ENCODE measurements at regions not wholly inside any gene's neighbourhood (a gene's known extent, or its start where the extent isn't known, plus 50 kb on each side); places are given as distances from the start of the nearest gene placed in this dataset.

DNA sequence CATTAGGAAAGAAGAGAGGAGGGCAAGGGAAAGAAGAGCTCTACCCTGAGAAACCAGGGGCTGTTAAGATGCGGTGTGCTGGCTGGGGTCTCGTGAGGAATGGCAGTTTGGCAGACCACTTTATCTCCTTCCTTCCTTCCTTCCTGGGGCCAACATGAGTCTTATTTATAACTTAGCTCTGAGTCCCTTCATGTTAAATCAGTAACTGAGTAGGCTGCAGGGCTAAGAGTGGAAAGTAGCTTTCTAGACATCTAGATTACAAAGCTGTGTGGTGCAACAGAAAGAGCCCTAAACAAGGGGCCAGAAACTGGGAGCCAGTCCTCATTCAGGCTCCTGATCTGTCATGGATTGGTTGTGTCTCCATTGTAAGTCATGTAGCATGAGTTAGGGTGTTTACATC is 135.4 kb upstream of the DUSP10 start:
- TF ChIP-seq, protein P1, sequence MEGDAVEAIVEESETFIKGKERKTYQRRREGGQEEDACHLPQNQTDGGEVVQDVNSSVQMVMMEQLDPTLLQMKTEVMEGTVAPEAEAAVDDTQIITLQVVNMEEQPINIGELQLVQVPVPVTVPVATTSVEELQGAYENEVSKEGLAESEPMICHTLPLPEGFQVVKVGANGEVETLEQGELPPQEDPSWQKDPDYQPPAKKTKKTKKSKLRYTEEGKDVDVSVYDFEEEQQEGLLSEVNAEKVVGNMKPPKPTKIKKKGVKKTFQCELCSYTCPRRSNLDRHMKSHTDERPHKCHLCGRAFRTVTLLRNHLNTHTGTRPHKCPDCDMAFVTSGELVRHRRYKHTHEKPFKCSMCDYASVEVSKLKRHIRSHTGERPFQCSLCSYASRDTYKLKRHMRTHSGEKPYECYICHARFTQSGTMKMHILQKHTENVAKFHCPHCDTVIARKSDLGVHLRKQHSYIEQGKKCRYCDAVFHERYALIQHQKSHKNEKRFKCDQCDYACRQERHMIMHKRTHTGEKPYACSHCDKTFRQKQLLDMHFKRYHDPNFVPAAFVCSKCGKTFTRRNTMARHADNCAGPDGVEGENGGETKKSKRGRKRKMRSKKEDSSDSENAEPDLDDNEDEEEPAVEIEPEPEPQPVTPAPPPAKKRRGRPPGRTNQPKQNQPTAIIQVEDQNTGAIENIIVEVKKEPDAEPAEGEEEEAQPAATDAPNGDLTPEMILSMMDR (conservative IDR thresholded peaks at IDR 0.05) = no peak
- H3K27ac ChIP-seq = no peak overlapping the region

DNA sequence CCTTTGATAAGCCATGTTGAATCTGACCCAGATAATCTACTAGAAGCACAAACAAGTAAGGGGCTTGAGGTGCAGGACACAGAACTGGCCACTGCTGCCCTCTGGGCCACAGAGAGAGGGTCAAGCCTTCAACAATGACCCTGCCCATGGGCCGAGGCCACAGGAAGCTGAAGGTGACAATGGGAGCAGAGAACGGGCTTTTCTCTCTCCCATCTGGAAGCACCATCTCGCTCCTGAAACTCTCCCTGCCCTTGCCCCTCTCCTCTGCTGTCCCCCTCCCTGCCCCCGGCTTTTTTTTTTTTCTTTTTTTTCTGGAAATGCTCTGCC is 133.1 kb upstream of the DUSP10 start:
- no peak overlapping the region for H3K27ac ChIP-seq
- TF ChIP-seq, protein P1 (conservative IDR thresholded peaks at IDR 0.05) = no peak
- TF ChIP-seq ZFX (IDR thresholded peaks at IDR 0.05) = no peak

DNA sequence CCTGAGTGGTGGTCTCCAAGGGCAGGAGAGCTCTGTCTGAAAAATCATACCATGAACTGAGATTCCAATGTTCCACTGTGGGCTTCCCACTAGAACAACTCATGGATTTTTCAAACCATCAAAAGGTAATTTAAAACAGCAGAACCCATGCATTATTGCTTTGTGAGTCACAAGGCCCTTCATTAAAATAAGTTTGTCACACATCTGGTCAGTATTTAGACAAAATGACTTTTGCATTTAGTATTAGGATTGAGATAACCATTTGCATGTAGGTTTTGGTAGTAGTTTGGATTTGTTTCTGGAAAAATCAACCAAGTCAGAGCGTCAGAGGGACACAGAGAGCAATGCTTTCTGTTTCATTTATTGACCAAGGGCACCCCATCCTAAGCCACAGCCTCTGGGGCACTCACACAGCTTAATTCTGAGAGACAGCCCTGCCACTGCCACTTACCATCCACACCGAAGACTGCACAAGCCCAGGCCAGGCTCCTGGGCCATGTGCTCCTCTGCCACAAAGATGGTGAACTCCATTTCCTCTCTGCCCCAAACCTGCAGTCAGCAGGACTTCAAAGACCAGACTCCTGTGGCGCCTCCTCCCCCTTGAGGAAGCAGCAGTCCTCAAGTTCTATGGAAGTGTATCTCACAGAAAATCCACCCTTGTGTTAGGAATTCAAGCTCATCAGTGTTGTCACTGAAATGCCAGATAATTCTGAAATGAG is 132.6 kb upstream of the DUSP10 start:
- no peak overlapping the region for H3K27ac ChIP-seq
- TF ChIP-seq, protein P1 (conservative IDR thresholded peaks at IDR 0.05) = no peak
- no peak for TF ChIP-seq ZFX (IDR thresholded peaks at IDR 0.05)

DNA sequence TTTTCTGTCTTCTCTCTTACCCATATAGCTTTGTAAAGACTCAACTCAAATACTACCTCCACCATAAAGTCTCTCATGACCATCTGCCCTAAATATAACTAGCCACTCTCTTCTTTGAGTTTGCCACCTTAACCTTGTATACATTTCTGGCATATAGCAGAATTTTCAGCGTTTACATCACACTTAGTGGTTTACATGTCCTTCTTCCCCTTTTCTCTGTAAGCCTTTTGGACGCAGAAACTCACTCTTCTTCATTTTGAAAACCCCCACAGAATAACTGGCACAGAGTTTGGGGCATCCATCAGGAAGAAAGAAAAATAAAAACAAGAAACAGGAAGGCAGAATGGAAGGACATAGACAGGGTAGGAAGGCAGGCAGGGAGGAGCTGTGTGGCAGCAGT is 131.8 kb upstream of the DUSP10 start:
- no peak for TF ChIP-seq ZFX (IDR thresholded peaks at IDR 0.05)
- TF ChIP-seq, protein P1 (conservative IDR thresholded peaks at IDR 0.05) = no peak
- no peak overlapping the region for H3K27ac ChIP-seq

DNA sequence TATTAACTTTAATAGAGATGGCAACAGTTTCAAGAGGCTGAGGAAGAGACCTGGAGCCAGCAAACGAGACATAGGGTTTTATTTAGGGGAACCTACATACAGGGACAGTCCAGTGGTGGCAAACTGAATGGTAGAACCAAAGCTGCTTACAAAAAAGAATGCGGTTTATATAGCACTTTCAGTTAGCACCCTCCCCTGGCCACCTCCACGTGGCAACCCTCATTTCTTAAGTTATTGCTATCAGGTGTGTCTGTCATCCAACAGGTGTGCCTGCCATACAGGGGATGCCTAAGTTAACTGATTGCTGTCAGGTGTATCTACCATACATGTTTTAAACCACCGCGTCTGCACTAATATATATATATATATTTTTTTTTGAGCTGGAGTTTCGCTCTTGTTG is 129.2 kb upstream of the DUSP10 start:
- H3K27ac ChIP-seq = no peak overlapping the region
- TF ChIP-seq ZFX (IDR thresholded peaks at IDR 0.05) = no peak
- TF ChIP-seq, protein P1 (conservative IDR thresholded peaks at IDR 0.05) = no peak

DNA sequence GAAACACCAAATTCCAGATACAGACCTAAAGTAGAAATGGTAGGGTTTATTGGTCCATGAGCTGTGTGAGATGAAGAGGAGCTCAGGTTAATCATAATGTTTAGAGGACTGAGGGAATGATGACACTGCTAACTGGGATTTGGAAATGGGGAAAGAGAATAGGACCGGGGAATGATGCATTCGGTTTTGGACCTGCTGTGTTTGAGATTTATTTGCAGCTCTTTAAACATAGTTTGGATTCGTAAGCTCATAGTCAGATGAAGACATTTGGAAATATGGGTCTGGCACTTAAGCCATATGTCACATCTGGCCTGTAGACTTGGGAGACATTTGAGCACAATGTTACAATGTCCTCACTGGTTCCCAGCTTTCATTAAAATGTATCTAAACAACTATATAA is 127.9 kb upstream of the DUSP10 start:
- no peak overlapping the region for H3K27ac ChIP-seq
- no peak for TF ChIP-seq ZFX (IDR thresholded peaks at IDR 0.05)
- TF ChIP-seq, protein P1 (conservative IDR thresholded peaks at IDR 0.05) = no peak

DNA sequence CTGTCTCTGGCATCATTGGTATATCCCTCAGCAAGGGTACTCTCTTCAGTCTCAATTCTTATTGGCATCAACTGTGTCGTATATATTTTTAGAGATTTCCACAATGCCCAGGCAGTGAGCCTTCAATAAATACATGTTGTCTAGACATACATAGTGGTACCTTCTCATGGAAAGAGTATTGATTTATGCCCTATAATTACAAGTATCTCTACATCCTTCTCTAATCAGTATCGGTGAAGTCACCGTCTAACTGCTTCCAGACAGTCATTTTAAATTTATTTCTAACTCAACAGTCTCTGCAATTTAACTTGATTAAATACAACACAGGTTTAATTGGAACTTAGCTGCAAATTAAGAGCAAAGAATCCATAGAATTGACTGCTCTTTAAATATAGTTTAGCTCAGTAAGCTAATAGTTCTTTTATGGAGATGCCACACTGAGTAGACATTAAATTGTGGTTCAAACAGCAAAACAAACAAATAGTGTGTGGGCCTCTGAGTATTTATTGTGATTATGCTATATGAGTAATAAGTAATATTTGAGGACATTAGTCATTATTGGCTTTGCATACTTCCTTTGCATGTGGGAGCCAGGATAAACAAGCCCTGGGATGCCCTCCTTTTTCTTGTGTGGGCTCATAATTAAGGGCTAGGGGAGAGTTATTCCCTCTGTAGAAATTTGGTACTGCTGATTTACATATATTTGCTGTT is 126.9 kb upstream of the DUSP10 start:
- TF ChIP-seq, protein P1 (conservative IDR thresholded peaks at IDR 0.05) = no peak
- no peak for TF ChIP-seq ZFX (IDR thresholded peaks at IDR 0.05)
- H3K27ac ChIP-seq = no peak overlapping the region

All from C4-2B (cell line).